DOHH2 (cell line): ENCODE measurements at regions not wholly inside any gene's neighbourhood (a gene's known extent, or its start where the extent isn't known, plus 50 kb on each side); places are given as distances from the start of the nearest gene placed in this dataset.

Experiments used
- H3F3A ChIP-seq: fragments of 200-600 bp; sonication (generic), shearing (Covaris generic); 2 replicates; pipeline ENCODE4 v1.6.0; 2016; ENCODE audit warnings: antibody characterized with exemption, mild to moderate bottlenecking; ENCODE audit not compliant: control insufficient read depth, insufficient read depth
- H3K27ac ChIP-seq: fragments of 200-600 bp; sonication (generic); 2 replicates; pipeline ENCODE4 v1.5.1; 2014; ENCODE audit warnings: low read depth, mild to moderate bottlenecking, low read length, moderate library complexity
- H3K27me3 ChIP-seq: fragments of 200-600 bp; sonication (generic); 2 replicates; pipeline ENCODE4 v1.6.1; 2014; ENCODE audit warnings: mild to moderate bottlenecking, low read length, mixed read lengths; ENCODE audit not compliant: control insufficient read depth
- H3K36me3 ChIP-seq: fragments of 200-600 bp; sonication (generic); 2 replicates; pipeline ENCODE4 v1.6.1; 2014; ENCODE audit warnings: mild to moderate bottlenecking, low read length, moderate library complexity, mixed read lengths; ENCODE audit not compliant: control insufficient read depth
- H3K4me1 ChIP-seq: fragments of 200-600 bp; sonication (generic); 2 replicates; pipeline ENCODE4 v1.6.1; 2014; ENCODE audit warnings: mild to moderate bottlenecking, low read length, mixed read lengths; ENCODE audit not compliant: control insufficient read depth
- H3K4me2 ChIP-seq: fragments of 200-600 bp; sonication (generic); 2 replicates; pipeline ENCODE4 v1.6.0; 2014; ENCODE audit warnings: mild to moderate bottlenecking, low read length, moderate library complexity
- H3K4me3 ChIP-seq: fragments of 200-600 bp; sonication (generic); 2 replicates; pipeline ENCODE4 v1.5.1; 2014; ENCODE audit warnings: mild to moderate bottlenecking, low read length, mixed read lengths
- H3K79me2 ChIP-seq: fragments of 200-600 bp; sonication (generic); 2 replicates; pipeline ENCODE4 v1.6.1; 2014; ENCODE audit warnings: mild to moderate bottlenecking, low read length, mixed read lengths; ENCODE audit not compliant: control insufficient read depth
- H3K9me2 ChIP-seq: fragments of 200-600 bp; sonication (generic); replicated peaks from 2 replicates; pipeline ENCODE4 v1.6.1; 2014; ENCODE audit warnings: mild to moderate bottlenecking, low read length, mixed read lengths; ENCODE audit not compliant: control insufficient read depth
- H3K9me3 ChIP-seq: fragments of 200-600 bp; sonication (generic); 2 replicates; pipeline ENCODE4 v1.6.1; 2014; ENCODE audit warnings: antibody characterized with exemption, low read length, mixed read lengths; ENCODE audit not compliant: control insufficient read depth, insufficient read depth
- H4K20me1 ChIP-seq: fragments of 200-600 bp; sonication (generic); 2 replicates; pipeline ENCODE4 v1.6.0; 2014; ENCODE audit warnings: low read depth, mild to moderate bottlenecking, antibody characterized with exemption, low read length, moderate library complexity; ENCODE audit not compliant: control insufficient read depth, insufficient read depth
- EZH2phosphoT487 ChIP-seq: fragments of 200-600 bp; sonication (generic); IDR thresholded peaks from 2 replicates; pipeline ENCODE4 v1.6.1; 2017; ENCODE audit warnings: borderline replicate concordance, mild to moderate bottlenecking, antibody characterized with exemption, low read length, moderate library complexity, mixed read lengths
- TF ChIP-seq, protein P1 (sequence below): fragments of 200-600 bp; sonication (generic); IDR thresholded peaks from one replicate; pipeline ENCODE4 v1.5.1; 2014; ENCODE audit warnings: antibody characterized with exemption, mild to moderate bottlenecking, low read depth, low read length; ENCODE audit not compliant: poor library complexity, severe bottlenecking

DNA sequence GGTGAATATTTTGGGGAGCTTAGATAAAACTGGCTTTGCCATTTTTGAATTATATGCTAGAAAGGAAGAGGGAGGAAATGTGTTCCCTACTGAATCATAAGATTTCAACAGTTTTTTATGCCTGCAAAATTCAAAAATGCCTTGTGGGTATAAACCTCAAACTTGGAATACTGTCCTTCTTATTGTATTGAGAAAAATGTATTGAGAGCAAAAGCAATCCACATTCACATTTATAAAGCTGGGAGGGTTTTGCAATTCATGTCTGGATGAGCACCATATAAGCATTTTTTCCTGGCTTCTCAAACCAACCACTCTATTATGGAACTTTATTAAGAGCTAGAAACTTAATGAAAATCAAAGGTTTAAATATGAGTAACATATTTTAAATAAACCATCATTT is 289.8 kb downstream of the PCDH7 start:
- H3K9me2 ChIP-seq, result no peaks in the 10 kb centered on the region
- no peak overlapping the region for H3K27ac ChIP-seq
- H3K79me2 ChIP-seq, result no peaks in the 10 kb centered on the region
- no peaks in the 10 kb centered on the region for H3K36me3 ChIP-seq
- no peaks in the 10 kb centered on the region for H3F3A ChIP-seq
- no peak overlapping the region for H3K4me3 ChIP-seq
- no peaks in the 10 kb centered on the region for H3K27me3 ChIP-seq
- no peaks in the 10 kb centered on the region for H4K20me1 ChIP-seq
- no peaks in the 10 kb centered on the region for H3K4me1 ChIP-seq
- no peak for TF ChIP-seq EZH2phosphoT487
- no peak overlapping the region for H3K4me2 ChIP-seq
- H3K9me3 ChIP-seq, result no peaks in the 10 kb centered on the region

DNA sequence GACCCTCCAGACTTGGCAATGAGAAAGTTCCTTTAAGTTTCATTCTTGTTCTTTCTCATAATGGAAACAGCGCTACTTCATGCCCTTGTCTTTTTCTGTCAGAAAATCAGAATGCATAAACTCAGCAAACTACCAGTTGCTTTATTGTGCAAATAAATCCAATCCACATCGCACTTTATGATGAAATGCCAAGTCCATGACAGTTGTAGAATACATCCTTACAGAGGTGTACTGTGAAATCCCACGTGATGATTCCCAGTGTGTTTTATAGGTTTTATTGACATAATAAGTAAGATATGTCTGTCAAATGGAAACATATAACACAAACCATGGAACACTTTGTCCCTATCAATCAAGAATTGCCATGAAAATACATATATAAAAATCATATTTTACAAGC is 295.0 kb downstream of the PCDH7 start:
- H3K27ac ChIP-seq, result no peak overlapping the region

DNA sequence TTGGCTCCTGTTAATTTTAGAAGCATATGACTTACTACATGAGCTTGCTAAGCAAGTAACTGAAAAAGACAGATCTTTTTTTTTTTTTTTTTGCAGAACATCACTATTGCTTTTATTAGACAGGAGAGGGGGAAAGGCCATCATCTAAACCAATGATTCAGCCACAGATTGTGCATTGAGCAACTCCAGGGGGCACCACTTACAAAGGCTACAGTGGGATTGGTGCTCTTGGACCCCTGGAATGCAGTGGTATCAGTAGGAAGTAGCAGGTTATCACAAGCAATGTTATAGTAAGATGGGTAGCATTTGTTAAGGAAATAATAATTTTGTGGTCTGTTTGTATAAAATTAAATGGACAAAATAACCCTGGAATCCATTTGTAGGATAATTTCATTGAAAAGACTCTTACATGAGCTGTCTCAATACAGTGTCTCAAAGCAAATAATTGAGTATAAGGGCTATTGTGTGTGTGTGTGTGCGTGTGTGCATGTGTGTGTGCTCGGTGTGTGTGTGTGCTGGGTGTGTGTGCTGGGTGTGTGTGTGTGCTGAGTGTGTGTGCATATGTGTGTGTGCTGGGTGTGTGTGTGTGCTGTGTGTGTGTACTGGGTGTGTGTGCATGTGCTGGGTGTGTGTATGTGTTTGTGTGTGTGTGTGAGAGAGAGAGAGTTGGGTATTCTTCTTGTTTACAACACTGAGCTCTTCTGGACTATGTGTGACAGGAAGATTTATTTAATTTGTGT is 296.3 kb downstream of the PCDH7 start:
- Histone ChIP-seq H3K9me2 (no peaks in the 10 kb centered on the region), H3K4me2 (no peak overlapping the region), H3K9me3 (no peaks in the 10 kb centered on the region), H3K79me2 (no peaks in the 10 kb centered on the region), H3K4me3 (no peak overlapping the region), H3K27ac (no peak overlapping the region), H3K36me3 (no peaks in the 10 kb centered on the region), H4K20me1 (no peaks in the 10 kb centered on the region), H3K27me3 (no peaks in the 10 kb centered on the region), H3K4me1 (no peaks in the 10 kb centered on the region), H3F3A (no peaks in the 10 kb centered on the region)
- TF ChIP-seq EZH2phosphoT487, result no peak
- TF ChIP-seq, protein P1, sequence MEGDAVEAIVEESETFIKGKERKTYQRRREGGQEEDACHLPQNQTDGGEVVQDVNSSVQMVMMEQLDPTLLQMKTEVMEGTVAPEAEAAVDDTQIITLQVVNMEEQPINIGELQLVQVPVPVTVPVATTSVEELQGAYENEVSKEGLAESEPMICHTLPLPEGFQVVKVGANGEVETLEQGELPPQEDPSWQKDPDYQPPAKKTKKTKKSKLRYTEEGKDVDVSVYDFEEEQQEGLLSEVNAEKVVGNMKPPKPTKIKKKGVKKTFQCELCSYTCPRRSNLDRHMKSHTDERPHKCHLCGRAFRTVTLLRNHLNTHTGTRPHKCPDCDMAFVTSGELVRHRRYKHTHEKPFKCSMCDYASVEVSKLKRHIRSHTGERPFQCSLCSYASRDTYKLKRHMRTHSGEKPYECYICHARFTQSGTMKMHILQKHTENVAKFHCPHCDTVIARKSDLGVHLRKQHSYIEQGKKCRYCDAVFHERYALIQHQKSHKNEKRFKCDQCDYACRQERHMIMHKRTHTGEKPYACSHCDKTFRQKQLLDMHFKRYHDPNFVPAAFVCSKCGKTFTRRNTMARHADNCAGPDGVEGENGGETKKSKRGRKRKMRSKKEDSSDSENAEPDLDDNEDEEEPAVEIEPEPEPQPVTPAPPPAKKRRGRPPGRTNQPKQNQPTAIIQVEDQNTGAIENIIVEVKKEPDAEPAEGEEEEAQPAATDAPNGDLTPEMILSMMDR, result no peak

More for the DNA sequence above, 295.0 kb downstream of the PCDH7 start:
- H3K4me3 ChIP-seq, result no peak overlapping the region
- no peaks in the 10 kb centered on the region for H4K20me1 ChIP-seq
- H3F3A ChIP-seq, result no peaks in the 10 kb centered on the region
- H3K9me3 ChIP-seq, result no peaks in the 10 kb centered on the region
- H3K79me2 ChIP-seq, result no peaks in the 10 kb centered on the region
- H3K27me3 ChIP-seq, result no peaks in the 10 kb centered on the region
- no peak for TF ChIP-seq EZH2phosphoT487
- TF ChIP-seq, protein P1, result no peak
- H3K36me3 ChIP-seq, result no peaks in the 10 kb centered on the region
- H3K4me2 ChIP-seq, result no peak overlapping the region
- H3K4me1 ChIP-seq, result no peaks in the 10 kb centered on the region
- no peaks in the 10 kb centered on the region for H3K9me2 ChIP-seq

GRCh38 chr4:31020363-31020762 is 300.2 kb downstream of the PCDH7 start:
- no peaks in the 10 kb centered on the region for H3K27me3 ChIP-seq
- no peaks in the 10 kb centered on the region for H3F3A ChIP-seq
- no peak overlapping the region for H3K4me2 ChIP-seq
- TF ChIP-seq, protein P1, result no peak
- no peak for TF ChIP-seq EZH2phosphoT487
- H3K79me2 ChIP-seq, result no peaks in the 10 kb centered on the region
- no peaks in the 10 kb centered on the region for H3K9me2 ChIP-seq
- no peaks in the 10 kb centered on the region for H4K20me1 ChIP-seq
- no peaks in the 10 kb centered on the region for H3K9me3 ChIP-seq
- H3K4me3 ChIP-seq, result no peak overlapping the region
- no peak overlapping the region for H3K27ac ChIP-seq
- H3K36me3 ChIP-seq, result no peaks in the 10 kb centered on the region
- H3K4me1 ChIP-seq, result no peaks in the 10 kb centered on the region
